Esophagus squamous epithelium (tissue), 5 donors: ENCODE measurements at regions not wholly inside any gene's neighbourhood (a gene's known extent, or its start where the extent isn't known, plus 50 kb on each side); places are given as distances from the start of the nearest gene placed in this dataset.

Source experiments
- DNase-seq: peaks from one replicate; lab custom pipeline; 2025; lab: John Stamatoyannopoulos, UW
- H3K27ac ChIP-seq, 4 donors: fragments of 200-600 bp; sonication (generic); one replicate each; pipeline ENCODE4 v1.5.1; 2016 to 2019; ENCODE audit warnings: mild to moderate bottlenecking in 1 of 4
- H3K27me3 ChIP-seq, 4 donors: fragments of 200-600 bp; sonication (generic); 1 replicate in 3 of 4; 2 replicates in 1 of 4; pipeline versions ENCODE4 v1.5.1 to v1.6.0; 2017 to 2021; ENCODE audit warnings: antibody characterized with exemption in 1 of 4
- H3K36me3 ChIP-seq, 3 donors: fragments of 200-600 bp; sonication (generic); one replicate each; pipeline ENCODE4 v1.5.1; 2016 to 2019
- H3K4me1 ChIP-seq, 3 donors: fragments of 200-600 bp; sonication (generic); one replicate each; pipeline ENCODE4 v1.5.1; 2017 to 2019
- H3K4me3 ChIP-seq, 4 donors: fragments of 200-600 bp; sonication (generic); 1 replicate in 3 of 4; 2 replicates in 1 of 4; pipeline ENCODE4 v1.5.1; 2016 to 2019; ENCODE audit warnings: mild to moderate bottlenecking in 2 of 4, moderate library complexity in 1 of 4
- H3K9me3 ChIP-seq, 3 donors: fragments of 200-600 bp; sonication (generic); one replicate each; pipeline ENCODE4 v1.5.1; 2016 to 2019
- POLR2A ChIP-seq, 4 donors: fragments of 450-650 bp; IDR thresholded peaks; one replicate each; pipeline ENCODE4 v1.6.1; 2017; ENCODE audit warnings: antibody characterized with exemption in 4 of 4, mild to moderate bottlenecking in 4 of 4, moderate library complexity in 3 of 4
- WGBS, 2 donors: methylation state at CpG; one replicate each; pipeline ENCODE4 v1.1.5; 2018; 5-methylcytosine and 5-hydroxymethylcytosine counted together
- intact Hi-C: fragments of 100-400 bp; cut with DNase I; formaldehyde crosslinking; loops from one replicate; pipeline ENCODE4 v1.15.0; 2022
- TF ChIP-seq, protein P1 (sequence below), 6 experiments: fragments of 450-650 bp in 4 of 6; fragments of 200-600 bp in 2 of 6; sonication (generic) in 2 of 6; IDR thresholded peaks; one replicate each; pipeline ENCODE4 v1.5.1; 2016 to 2019; ENCODE audit warnings: antibody characterized with exemption in 6 of 6, mild to moderate bottlenecking in 4 of 6, moderate library complexity in 4 of 6
- donor health status: DM: yes; HTN: yes; CAD: no.

DNA sequence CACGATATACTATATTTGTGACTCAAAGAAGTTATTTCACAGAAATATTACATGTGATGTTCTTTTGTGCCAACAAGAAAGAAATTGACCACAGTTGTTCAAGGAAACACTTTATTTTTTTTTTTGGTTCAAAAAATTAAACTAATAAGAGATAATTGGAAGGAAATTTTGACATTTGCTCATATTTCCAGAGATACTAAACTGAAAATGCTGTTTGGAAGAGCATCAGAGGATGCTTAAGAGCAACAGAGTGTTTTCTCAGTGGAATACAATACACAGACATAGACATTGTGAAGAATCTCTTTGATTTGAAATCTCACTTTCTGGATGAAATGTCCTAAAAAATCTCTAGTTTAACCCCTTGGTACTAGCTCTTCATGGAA, 760.4 kb upstream of the CXADR start:
- Histone ChIP-seq H3K4me3 (no peak overlapping the region), H3K9me3 (no peaks in the 10 kb centered on the region), H3K27me3 (no peaks in the 10 kb centered on the region), H3K27ac (no peak overlapping the region), H3K36me3 (no peaks in the 10 kb centered on the region), H3K4me1 (peaks cover 0 to 21% (median 0%) of the 10 kb centered on the region in 3 donors)
- no peak for DNase-seq
- TF ChIP-seq POLR2A (IDR thresholded peaks at IDR 0.05): no peak
- intact Hi-C loops: no loop called here
- WGBS, 2 donors: 50 to 67% methylated on average over 1 of the region's 1 CpG

DNA sequence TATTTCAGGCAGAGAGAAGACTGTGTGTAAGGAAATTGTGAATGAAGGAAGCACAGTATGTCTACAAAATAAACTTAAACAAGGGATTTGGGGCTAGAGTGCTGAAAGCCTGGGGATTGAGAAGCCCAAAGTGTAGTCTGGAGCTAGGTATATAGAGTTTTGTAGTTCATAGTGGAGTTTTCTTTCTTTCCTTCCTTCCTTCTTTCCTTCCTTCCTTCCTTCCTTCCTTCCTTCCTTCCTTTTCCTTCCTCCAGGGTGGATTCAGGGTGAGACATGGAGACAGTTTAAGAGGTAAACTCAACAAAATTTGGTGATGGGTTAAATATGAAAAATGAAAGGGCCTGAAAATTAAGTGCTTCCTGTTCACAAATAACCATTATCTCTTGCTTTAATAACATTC, 757.8 kb upstream of the CXADR start:
- H3K27ac ChIP-seq: no peak overlapping the region

DNA sequence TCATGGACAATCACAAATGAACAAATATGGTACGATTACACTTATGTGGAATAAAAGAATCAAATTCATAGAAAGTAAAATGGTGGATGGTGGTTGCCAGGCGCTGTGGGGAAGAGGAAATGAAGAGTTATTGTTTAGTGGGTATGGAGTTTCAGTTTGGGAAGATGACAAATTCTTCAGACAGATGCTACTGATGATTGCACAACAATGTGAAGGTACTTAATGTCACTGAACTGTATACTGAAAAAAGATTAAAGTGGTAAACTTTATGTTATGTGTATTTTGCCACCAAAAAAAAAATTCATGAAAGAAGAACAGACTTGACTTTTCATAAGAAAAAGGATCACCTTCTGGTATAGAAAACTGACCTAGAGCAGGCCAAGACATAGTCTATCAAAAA, 745.6 kb upstream of the CXADR start:
- no peak for DNase-seq
- 67 to 79% methylated on average over 2 of the region's 2 CpGs for WGBS, 2 donors
- no peak overlapping the region for H3K4me3 ChIP-seq
- TF ChIP-seq, protein P1, sequence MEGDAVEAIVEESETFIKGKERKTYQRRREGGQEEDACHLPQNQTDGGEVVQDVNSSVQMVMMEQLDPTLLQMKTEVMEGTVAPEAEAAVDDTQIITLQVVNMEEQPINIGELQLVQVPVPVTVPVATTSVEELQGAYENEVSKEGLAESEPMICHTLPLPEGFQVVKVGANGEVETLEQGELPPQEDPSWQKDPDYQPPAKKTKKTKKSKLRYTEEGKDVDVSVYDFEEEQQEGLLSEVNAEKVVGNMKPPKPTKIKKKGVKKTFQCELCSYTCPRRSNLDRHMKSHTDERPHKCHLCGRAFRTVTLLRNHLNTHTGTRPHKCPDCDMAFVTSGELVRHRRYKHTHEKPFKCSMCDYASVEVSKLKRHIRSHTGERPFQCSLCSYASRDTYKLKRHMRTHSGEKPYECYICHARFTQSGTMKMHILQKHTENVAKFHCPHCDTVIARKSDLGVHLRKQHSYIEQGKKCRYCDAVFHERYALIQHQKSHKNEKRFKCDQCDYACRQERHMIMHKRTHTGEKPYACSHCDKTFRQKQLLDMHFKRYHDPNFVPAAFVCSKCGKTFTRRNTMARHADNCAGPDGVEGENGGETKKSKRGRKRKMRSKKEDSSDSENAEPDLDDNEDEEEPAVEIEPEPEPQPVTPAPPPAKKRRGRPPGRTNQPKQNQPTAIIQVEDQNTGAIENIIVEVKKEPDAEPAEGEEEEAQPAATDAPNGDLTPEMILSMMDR (IDR thresholded peaks at IDR 0.05): no peak
- TF ChIP-seq POLR2A (IDR thresholded peaks at IDR 0.05): no peak
- H3K4me1 ChIP-seq: no peaks in the 10 kb centered on the region
- H3K27ac ChIP-seq: no peak overlapping the region
- intact Hi-C loops: no loop called here
- no peaks in the 10 kb centered on the region for H3K36me3 ChIP-seq
- no peaks in the 10 kb centered on the region for H3K9me3 ChIP-seq
- no peaks in the 10 kb centered on the region for H3K27me3 ChIP-seq

More for the DNA sequence above, 757.8 kb upstream of the CXADR start:
- Histone ChIP-seq H3K36me3 (no peaks in the 10 kb centered on the region), H3K4me3 (no peak overlapping the region), H3K27me3 (no peaks in the 10 kb centered on the region), H3K9me3 (no peaks in the 10 kb centered on the region), H3K4me1 (peaks cover 0 to 21% (median 0%) of the 10 kb centered on the region in 3 donors)
- no peak for TF ChIP-seq POLR2A (IDR thresholded peaks at IDR 0.05)
- TF ChIP-seq, protein P1 (IDR thresholded peaks at IDR 0.05): no peak
- intact Hi-C loops: no loop called here
- no peak for DNase-seq

DNA sequence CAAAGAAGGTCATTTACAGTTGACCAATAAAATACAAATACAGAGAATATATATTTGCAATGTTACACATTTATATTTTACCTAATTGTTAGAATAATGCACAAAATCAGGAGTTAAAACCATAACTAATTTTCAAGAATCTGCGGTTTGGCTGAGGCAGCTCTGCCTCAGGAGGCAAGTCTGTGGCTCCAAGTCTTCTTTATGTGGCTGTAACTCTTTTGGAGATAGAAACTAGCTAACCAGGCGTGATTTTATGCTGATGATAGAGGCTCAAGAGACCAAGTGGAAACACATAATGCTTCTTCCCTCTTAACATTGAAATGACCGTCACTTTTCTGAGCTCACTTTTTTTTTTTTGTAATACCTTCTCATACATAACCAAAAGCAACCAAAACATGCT, 744.7 kb upstream of the CXADR start:
- intact Hi-C loops: no loop called here
- Histone ChIP-seq H3K36me3 (no peaks in the 10 kb centered on the region), H3K27me3 (no peaks in the 10 kb centered on the region), H3K27ac (no peak overlapping the region), H3K4me1 (no peaks in the 10 kb centered on the region), H3K4me3 (no peak overlapping the region), H3K9me3 (no peaks in the 10 kb centered on the region)
- TF ChIP-seq, protein P1 (IDR thresholded peaks at IDR 0.05): no peak
- TF ChIP-seq POLR2A (IDR thresholded peaks at IDR 0.05): no peak
- no peak for DNase-seq
- 84 to 86% methylated on average over 3 of the region's 3 CpGs for WGBS, 2 donors

DNA sequence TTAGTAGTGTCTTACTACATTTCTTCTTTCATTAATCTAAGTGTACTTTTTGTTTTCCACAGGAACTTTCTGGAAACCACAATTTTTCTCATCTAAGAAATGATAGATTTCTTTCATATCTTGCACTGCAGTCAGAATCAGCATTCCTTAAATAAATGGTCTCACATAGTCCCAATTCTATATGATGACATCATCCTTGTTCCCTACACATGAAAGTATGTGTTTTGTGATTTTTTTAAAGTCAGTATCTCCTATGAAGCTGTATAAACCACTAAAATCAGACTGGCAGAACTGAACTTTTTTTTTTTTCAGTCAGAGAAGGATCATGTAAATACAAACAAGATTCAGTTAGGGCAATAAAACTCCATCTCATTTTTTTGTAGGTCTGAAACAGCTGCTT, 742.6 kb upstream of the CXADR start:
- no peak overlapping the region for H3K4me3 ChIP-seq
- TF ChIP-seq POLR2A (IDR thresholded peaks at IDR 0.05): no peak
- TF ChIP-seq, protein P1 (IDR thresholded peaks at IDR 0.05): no peak
- no peaks in the 10 kb centered on the region for H3K4me1 ChIP-seq
- H3K27ac ChIP-seq: no peak overlapping the region
- no peaks in the 10 kb centered on the region for H3K9me3 ChIP-seq
- no peaks in the 10 kb centered on the region for H3K27me3 ChIP-seq
- H3K36me3 ChIP-seq: no peaks in the 10 kb centered on the region
- intact Hi-C loops: no loop called here
- DNase-seq: no peak

DNA sequence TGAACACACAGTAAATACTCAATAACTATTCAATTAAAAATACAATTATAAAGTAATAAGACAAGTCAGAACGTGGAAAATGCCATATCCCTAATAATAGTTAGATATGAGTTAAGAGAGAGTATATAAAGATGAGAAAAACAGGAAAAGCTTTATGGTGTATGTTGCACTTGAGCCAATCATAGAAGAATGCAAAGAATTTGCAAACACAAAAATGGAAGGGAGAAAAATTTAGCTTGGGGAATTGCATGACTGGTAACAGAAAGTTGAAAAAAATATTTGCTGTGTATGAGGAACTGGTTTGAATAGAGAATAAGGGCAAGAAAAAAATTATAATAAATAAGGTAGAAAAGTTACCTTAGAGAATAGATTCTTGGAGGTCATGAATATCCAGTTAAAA, 739.6 kb upstream of the CXADR start:
- Histone ChIP-seq H3K36me3 (no peaks in the 10 kb centered on the region), H3K27me3 (no peaks in the 10 kb centered on the region), H3K4me1 (no peaks in the 10 kb centered on the region), H3K4me3 (no peak overlapping the region), H3K27ac (no peak overlapping the region), H3K9me3 (no peaks in the 10 kb centered on the region)
- TF ChIP-seq POLR2A (IDR thresholded peaks at IDR 0.05): no peak
- TF ChIP-seq, protein P1 (IDR thresholded peaks at IDR 0.05): no peak
- intact Hi-C loops: no loop called here
- no peak for DNase-seq
- 54 to 65% methylated on average over 1 of the region's 1 CpG for WGBS, 2 donors
